ENCODE measurements at regions not wholly inside any gene's neighbourhood (a gene's known extent, or its start where the extent isn't known, plus 50 kb on each side); places are given as distances from the start of the nearest gene placed in this dataset.

GRCh38 chr6:167487749-167488664 lies 163.1 kb downstream of the TTLL2 start:
- H3K4me1 ChIP-seq: peaks cover 0 to 20% (median 0%) of the 10 kb centered on the region in 3 donors
- no peaks in the 10 kb centered on the region for H3K27me3 ChIP-seq
- intact Hi-C loops (cut with DNase I): no loop called here
- H3K36me3 ChIP-seq: no peaks in the 10 kb centered on the region
- no peak overlapping the region for H3K27ac ChIP-seq
- TF ChIP-seq CTCF (IDR thresholded peaks at IDR 0.05) (no peak), POLR2A (IDR thresholded peaks at IDR 0.05) (no peak)
- H3K4me3 ChIP-seq: no peak overlapping the region
- WGBS, 2 donors: 76 to 84% methylated on average over 15 to 17 of the region's 18 CpGs
- H3K9me3 ChIP-seq: no peaks in the 10 kb centered on the region
- DNase-seq: no peak

- Histone ChIP-seq H3K27me3 (peaks cover 0 to 14% (median 0%) of the 10 kb centered on the region in 4 donors), H3K36me3 (no peaks in the 10 kb centered on the region), H3K4me1 (peaks cover 0 to 41% (median 0%) of the 10 kb centered on the region in 3 donors), H3K4me3 (no peak overlapping the region), H3K9me3 (no peaks in the 10 kb centered on the region), H3K27ac (peak overlapping the region; percentile 17 to 75 (median 70))
- intact Hi-C loops (cut with DNase I): no loop called here
- TF ChIP-seq POLR2A (IDR thresholded peaks at IDR 0.05) (no peak), CTCF (IDR thresholded peaks at IDR 0.05) (no peak)
- WGBS, 2 donors: 52 to 63% methylated on average over 12 of the region's 12 CpGs
- no peak for DNase-seq
These were observed 166.7 kb downstream of the TTLL2 start for GRCh38 chr6:167491438-167492099.

GRCh38 chr6:167492100-167492449 lies 167.2 kb downstream of the TTLL2 start:
- TF ChIP-seq POLR2A (IDR thresholded peaks at IDR 0.05) (no peak), CTCF (IDR thresholded peaks at IDR 0.05) (no peak)
- peaks cover 0 to 14% (median 0%) of the 10 kb centered on the region in 4 donors for H3K27me3 ChIP-seq
- peaks cover 0 to 45% (median 0%) of the 10 kb centered on the region in 3 donors for H3K4me1 ChIP-seq
- no peaks in the 10 kb centered on the region for H3K36me3 ChIP-seq
- intact Hi-C loops (cut with DNase I): no loop called here
- H3K27ac ChIP-seq: peak overlapping the region; percentile 17 to 75 (median 70)
- no peak overlapping the region for H3K4me3 ChIP-seq
- no peaks in the 10 kb centered on the region for H3K9me3 ChIP-seq
- no peak for DNase-seq
- 29 to 44% methylated on average over 10 to 11 of the region's 12 CpGs for WGBS, 2 donors

- Histone ChIP-seq H3K36me3 (no peaks in the 10 kb centered on the region), H3K4me1 (peaks cover 0 to 46% (median 0%) of the 10 kb centered on the region in 3 donors), H3K9me3 (no peaks in the 10 kb centered on the region), H3K27me3 (peaks cover 0 to 14% (median 0%) of the 10 kb centered on the region in 4 donors), H3K27ac (no peak overlapping the region), H3K4me3 (no peak overlapping the region)
- DNase-seq: no peak
- TF ChIP-seq POLR2A (IDR thresholded peaks at IDR 0.05) (no peak), CTCF (IDR thresholded peaks at IDR 0.05) (no peak)
- intact Hi-C loops (cut with DNase I): no loop called here
- WGBS, 2 donors: 91 to 96% methylated on average over 3 of the region's 3 CpGs
These were observed 168.4 kb downstream of the TTLL2 start for GRCh38 chr6:167493310-167493709.
